Umbilical cord (tissue), 1 donor: ENCODE measurements at regions not wholly inside any gene's neighbourhood (a gene's known extent, or its start where the extent isn't known, plus 50 kb on each side); places are given as distances from the start of the nearest gene placed in this dataset.
"Not testable (repeated sequence)": the region's sequence is repeated elsewhere in the genome, so short reads cannot be mapped to it uniquely, and the experiment has no call there.

Experiments
- DNase-seq: peaks from one replicate; pipeline ENCODE4 v3.0.0-alpha.2; 2015; ENCODE audit warnings: low spot score

DNA sequence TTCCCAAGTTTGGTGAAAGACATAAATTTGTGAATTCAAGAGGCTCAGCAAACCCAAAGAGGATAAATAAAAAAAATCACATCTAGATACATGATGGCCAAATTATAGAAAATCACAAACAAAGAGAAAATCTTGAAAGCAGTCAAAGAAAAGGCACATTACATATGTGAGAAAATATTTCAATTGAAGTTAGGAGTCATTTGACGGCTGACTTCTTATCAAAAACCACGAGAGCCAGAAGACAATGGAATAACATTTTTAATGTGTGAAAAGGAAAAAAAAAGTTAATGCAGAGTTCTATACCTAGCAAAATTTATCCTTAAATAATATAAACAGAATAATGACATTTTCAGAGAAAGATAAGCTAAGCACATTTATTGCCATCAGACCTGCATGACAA, 307.0 kb downstream of the C12orf75 start:
- DNase-seq: no peak

DNA sequence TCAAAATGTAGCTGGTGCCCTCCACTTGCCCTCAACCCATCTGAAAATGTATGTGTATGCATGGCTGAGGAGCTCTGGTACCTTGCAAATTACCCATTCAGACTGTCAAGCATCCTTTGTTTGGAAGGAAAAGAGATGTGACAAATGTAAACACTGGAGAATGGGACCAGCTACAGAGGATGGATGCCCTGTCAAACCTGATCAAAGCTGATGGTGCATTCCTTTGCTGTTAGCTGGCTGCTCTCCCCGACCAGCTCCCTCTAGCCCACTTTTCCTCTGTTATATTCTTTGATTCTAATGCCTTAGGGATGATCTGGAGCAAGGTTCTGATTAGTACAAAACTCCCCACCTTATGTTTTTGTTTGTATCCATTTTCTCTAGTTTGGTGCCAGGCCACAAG, 310.3 kb downstream of the C12orf75 start:
- DNase-seq: no peak

DNA sequence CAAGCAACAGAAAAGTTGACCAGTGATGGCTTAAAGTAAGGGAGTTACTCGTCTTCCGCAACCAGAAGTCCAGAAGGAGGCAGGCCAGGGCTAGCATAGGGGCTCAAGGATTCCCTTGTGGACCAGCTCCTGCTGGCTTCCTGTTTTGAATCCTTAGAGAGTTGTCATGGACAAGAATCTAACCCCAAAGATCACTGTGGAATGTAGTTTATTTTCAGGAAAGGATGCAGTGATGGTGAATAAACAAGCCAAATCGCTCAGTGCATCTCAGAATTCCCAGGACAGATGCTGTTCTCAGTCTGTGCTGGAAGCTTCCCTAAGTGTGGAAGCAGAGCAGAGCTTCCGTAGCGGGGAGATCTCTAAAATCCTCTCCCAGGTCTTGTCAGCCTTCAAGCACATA, 311.3 kb downstream of the C12orf75 start:
- no peak for DNase-seq

DNA sequence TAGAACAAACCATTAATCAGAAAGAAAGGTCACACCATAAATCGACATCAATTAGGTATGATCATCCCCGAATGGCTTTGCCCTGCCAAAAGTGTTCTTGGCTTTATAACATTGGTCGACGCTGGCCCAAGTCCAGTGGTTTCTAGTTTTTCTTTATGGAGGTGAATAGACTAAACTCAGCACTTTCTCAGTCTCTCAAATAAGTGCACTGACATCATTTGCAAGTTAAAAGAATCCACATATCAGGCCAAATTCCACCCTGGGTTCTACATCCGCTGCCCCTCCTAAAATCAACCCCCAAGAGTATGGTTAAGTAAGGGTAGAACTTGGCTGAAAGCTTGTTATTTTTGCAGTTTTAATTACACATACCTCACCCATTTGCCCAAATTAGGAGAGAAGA, 314.3 kb downstream of the C12orf75 start:
- DNase-seq: no peak

DNA sequence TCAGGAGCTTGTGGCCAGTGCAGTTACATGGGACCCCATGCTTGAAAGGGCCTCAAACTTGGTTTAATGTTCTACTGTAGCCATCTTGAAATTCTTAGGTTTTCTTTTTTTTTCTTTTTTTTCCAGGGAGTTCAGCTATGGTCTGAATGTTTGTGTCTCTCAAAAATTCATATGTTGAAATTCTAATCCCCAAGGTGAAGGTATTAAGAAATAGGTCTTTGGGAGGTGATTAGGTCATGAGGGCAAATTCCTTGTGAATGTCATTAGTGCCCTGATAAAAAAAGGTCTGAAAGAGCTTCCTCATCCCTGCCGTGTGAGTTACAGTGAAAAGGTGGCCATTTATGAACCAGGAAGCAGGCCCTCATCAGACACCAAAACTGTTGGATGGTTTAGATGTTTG, 324.1 kb downstream of the C12orf75 start:
- no peak for DNase-seq

DNA sequence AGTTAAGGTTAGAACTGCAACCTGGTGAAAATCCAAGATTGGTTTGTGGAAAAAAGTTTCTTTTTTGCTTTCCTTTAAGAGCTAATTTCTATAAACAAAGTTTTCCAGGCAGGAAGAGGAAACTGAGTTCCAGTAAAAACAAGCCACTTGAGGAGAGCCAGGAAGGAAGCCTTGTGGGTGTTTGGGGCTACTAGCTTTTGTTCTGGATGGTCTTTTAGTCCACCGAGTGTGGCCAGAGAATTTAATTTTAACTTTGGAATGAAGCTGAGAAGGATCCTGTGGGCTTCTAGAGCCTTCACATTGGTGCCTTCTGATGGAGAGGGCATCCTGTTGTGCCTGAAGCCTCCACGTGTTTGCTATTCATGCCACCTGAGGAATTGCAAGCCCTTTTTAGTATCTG, 327.9 kb downstream of the C12orf75 start:
- DNase-seq: no peak

DNA sequence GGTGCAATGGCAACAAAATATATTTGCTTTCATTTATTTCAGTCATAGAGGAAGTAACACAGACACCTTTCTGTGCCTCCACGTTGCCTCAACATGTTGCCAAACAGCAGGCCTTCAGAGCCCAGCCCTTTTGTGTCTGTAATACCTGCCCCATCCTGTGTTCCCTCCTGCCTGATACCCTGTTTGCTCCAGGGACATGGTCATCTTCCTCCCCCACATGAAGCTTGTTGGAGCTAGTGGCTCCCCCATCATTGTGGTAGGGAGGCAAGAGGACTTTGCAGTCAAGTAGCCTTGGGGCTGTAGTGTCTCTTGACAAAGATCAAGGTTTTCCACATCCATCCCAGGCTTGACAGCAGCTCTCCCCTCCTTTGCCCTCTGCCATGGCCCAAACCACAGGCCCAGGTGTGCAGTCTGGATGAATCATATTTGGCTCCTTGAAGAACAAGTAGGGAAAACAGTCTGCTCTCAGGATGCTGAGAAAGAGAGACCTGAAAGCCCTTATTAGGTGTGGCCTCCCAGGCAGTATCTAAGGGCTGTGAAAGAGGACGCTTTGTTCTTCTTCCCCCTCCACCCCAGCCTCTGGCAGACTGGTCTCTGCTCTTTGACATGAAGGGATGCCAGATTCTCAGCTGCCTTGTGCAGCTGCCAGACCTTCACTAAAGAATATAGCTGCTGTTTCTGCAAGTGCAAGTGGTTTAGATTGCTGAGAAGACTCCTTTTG, 329.0 kb downstream of the C12orf75 start:
- peak; percentile 61 for DNase-seq

DNA sequence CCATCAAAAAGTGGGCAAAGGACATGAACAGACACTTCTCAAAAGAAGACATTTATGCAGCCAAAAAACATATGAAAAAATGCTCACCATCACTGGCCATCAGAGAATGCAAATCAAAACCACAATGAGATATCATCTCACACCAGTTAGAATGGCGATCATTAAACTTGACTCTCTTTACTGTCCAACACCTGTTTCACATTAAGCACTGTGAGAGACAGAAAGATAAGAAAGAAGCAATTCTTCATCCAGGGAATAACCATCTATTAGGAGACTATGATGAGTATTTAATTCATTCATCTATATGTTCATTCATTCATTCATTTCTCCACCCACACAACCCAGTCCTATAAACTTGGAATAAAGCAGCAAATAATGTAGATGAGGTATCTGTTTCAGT, 334.3 kb downstream of the C12orf75 start:
- not testable (repeated sequence) for DNase-seq

DNA sequence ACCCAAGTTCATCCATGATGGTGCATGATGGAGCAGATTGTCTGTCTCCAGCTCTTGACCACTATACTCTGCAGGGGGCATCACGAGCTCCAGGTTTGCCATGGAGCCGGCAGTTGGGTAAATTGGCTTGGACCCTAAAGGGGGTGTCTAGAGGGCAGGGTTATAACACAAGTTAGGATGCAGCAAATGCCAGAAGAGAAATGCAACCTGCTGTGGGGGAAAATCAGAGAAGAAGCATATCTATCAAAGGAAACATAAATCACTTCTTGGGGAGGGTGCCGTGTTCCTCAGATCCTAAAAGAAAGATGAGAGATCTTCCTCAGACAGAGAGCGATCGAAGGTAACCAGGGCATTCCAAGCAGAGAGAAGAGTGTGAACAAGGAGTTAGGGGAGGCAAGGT, 334.9 kb downstream of the C12orf75 start:
- no peak for DNase-seq

DNA sequence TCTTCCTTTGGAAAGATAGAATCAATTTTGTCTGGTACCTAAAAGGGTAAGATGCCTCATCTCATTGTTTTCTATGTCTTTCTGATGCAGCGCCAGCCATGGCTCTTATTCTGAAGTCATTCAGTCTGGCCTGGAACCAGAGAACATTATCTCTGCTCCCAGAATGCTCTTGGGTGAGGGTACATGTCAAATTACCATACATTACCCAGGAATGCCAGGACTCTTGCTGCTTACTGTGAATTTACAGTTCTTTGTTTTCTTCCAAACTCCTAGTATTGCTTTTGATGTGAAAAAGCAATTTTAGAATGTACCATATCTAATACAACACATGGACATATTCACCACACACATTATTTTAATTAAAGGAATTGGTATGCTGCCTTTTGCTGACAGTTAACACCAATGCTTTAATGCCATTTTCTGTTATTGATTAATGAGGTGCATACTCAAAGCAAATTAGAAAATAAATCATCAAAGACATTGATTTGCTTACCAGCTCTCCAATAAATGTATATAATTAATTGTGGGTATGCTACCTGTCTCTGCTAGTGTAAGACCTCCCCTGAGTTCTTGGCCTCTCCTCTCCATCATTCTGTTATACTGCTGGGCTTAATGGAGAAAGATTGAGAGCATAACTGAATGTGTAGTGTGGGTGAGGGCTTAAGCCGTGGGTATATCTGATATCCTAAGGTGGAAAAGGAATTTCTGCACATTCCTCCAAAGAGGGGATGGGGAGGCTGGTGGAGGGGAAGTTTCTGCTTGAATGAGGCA, 337.7 kb downstream of the C12orf75 start:
- DNase-seq: no peak

DNA sequence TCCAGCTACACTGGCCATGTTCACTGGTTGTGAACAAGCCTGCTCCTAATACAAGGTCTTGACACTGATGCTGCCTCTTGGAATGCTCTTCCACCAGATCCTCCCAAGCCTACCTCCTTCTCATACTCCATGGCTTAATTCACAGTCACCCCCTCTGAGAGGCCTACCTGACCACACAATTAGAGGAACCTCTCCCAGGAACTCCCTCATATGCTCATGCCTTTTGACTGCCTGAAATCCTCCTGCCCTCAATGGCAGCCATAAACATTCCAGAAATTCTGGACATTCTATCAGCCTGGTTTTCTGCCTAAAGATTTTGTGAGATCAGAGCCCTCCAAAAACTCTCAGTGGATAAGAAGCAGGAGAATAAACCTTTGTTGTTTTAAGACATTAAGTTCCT, 340.2 kb downstream of the C12orf75 start:
- no peak for DNase-seq

DNA sequence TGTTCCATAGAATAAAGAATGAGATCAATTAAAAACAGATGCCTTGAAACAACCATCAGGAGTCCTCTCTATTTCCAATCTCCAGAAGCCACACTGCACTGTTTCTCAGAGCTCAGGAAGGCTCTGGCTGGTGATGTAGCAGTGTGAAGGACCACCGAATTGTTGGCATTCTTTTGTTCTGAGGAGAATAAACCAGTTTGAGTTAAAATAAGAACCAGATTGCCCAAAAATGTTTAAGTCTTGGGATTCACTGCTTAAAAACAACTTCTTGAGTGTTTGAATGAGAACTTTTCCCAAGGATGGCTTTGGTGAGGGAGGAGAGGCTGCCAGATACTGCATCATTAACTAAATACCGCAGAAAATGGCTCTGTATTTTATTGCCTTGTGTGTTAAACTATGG, 341.2 kb downstream of the C12orf75 start:
- DNase-seq: no peak

DNA sequence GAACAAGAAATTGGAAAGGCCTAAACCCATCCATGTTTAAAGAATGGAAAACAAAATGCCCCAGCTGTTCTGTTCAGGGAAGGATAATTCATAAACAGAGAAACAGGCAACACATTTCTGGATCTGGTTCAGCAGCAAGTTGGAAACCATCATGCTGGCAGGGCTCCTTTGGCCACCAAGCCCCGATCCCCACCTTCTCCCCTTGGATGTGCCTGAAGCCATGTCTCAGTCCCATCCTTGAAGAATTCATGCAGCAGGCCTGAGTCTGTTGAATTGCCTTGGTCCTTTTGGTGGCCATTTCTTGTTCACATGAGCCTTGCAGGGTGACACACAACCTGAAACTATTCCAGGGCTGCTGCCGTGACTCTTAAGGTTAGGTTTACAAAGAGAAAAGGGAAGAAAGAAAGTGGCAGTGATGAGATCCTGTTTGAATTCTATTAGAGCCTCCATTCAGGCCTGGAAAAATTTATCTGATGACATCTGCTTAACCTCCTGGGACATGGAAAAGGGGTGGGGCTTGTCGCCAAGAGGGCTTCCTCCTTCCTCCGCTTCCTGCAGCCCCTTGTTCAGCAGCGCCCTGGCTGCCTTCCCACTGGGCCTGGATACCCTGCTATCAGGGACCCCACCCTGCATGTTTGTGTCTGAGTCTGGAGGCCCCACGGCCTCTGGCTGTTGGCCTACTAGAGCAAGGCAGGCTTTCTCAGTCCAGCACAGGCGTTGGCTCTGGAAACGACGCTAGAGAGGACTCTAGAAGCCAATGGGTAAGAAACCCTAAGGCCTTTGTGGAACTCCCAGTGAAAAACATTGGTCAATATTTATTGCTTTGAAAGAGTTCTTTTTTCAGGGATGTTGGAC, 341.9 kb downstream of the C12orf75 start:
- DNase-seq: peak; percentile 71

DNA sequence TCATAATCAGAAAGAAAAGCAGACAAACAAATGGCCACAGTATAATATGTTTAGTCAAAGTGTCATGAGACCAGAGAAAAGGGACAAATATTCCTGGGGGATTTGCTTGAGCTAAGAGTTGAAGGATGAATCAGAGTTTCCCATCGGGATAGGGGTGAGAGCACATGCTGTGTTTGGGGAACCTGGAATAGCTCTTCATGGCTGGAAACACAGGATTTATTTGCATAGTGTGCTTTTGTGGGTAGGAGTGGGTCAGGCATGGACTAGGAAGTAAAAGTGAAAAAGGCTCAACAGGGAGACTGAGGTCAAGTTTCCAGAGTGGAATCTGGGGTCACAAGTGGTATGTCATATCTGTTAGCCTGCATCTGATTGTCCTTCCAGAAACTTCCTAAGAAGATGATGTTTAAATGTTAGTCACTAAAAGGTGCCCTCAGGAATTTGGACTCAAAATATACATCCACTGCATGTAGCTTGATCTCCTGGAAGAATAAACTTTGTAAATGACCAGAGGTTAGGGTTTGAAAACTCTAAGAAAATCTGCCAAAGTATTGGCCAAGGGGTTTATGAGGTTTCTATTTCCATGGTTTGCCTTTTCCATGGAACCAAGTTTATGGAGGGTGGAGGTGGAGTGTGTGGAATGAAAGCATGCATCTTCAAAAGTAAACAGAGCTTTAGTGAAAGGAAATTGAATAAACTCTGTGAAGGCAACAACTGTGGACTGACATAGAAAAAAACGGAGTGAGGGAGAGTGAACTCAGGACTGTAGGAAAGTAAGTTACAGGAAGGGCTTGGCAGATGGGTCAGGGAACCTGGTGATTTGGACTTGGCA, 344.6 kb downstream of the C12orf75 start:
- DNase-seq: no peak

DNA sequence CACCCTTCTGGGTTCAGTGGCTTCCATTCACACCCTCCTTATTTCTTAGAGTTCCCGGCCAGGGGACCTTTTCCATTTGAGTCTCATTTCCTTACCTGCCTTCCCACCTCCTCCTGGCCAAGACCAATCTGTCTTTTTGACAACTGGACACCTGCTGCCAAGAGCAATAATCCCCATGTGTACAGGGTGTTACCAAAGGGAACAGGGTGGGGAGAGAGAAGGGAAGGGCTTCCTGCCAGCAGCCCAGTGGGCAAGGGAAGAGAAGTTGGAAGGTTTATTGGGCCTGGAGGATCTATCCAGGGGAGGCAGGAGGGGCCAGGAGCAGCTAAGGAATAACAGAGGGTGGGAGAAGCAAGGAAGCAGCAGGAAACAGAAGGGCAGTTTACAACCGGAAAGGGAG, 346.2 kb downstream of the C12orf75 start:
- DNase-seq: peak; percentile 27

DNA sequence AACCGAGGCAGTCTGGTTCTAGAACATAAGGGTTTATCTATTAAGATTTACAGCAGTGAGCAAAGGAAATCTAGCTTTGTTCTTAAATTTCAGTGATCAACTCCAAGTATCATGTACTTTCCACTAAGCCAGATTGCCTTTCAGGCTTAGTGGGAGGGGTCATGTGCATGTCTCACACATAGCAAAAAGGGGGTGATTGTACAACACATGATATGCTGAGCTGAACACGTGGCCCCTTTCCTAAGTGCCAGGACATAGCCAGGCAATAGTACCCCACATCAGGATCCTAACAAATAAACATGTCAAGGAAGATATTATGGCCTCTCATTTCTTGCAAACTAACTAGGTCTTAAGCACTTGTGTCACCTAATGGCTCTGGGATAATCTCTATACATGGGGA, 347.2 kb downstream of the C12orf75 start:
- peak; percentile 63 for DNase-seq

DNA sequence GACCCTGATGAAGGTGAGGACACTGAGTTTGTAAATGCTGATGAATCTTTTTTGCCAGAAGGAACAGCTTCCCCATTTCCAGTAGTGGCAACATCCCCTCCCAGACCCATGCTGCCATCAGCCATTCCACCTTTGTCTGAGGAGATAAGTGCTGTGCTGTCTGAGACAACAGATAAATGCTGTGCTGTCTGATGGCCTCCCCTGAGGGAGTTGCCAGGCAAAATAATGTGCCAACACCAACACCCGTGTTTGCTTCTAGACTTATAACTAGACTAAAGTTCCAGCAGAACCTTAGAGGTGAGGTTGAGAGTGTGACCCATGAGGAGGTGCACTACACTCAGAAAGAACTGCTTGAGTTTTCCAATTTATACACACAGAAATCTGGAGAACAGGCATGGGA, 349.5 kb downstream of the C12orf75 start:
- no peak for DNase-seq

DNA sequence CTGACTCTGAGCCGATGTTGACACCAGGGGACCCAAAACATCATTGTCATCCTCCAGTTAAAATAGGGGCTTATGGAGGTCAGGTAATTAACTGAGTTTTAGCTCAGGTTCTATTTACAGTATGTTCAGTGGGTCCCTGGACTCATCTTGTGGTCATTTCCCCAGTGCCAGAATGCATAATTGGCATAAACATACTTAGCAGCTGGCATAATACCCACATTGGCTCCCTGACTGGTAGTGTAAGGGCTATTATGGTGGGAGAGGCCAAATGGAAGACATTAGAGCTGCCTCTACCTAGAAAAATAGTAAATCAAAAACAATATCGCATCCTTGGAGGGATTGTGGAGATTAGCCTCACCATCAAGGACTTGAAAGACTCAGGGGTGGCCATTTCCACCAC, 350.9 kb downstream of the C12orf75 start:
- DNase-seq: no peak

DNA sequence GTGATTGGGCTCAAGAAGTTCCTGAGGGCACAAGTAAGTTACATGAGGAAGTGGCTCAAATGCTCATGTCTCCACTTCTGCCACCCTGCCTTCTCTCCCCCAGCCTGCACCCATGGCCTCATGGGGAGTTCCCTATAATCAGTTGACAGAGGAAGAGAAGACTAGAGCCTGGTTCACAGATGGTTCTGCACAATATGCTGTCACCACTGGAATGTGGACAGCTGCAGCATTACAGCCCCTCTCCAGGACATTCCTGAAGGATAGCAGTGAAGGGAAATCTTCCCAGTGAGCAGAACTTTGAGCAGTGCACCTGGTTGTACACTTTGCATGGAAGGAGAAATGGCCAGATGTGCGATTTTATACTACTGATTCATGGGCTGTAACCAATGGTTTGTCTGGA, 352.3 kb downstream of the C12orf75 start:
- not testable (repeated sequence) for DNase-seq

DNA sequence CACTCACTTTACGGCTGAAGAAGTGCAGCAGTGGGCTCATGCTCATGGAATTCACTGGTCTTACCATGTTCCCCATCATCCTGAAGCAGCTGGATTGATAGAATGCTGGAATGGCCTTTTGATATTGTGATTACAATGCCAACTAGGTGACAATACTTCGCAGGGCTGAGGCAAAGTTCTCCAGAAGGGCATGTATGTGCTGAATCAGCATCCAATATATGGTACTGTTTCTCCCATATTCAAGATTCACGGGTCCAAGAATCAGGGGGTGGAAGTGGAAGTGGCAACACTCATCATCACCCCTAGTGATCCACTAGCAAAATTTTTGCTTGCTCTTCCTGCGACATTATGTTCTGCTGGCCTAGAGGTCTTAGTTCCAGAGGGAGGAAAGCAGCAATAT, 353.3 kb downstream of the C12orf75 start:
- not testable (repeated sequence) for DNase-seq

DNA sequence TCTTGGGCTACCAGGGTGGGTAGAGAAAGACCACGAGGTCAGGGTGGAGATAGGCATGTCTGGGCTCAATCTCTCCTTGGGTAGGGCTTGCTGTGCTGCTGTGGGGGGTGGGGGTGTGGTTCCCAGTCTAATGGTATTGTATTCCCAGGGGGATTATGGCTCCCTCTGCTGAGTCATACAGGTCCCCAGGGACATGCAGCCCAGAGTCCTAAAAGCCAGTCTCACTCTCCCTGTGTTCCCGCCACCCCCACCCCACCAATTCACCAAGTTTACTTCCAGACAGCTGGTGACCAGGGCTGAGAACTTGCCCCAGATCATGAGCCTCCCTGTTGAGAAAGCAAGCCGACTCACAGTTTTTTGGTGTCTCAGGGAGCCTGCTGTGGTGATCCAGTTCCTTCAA, 367.6 kb downstream of the C12orf75 start:
- no peak for DNase-seq

DNA sequence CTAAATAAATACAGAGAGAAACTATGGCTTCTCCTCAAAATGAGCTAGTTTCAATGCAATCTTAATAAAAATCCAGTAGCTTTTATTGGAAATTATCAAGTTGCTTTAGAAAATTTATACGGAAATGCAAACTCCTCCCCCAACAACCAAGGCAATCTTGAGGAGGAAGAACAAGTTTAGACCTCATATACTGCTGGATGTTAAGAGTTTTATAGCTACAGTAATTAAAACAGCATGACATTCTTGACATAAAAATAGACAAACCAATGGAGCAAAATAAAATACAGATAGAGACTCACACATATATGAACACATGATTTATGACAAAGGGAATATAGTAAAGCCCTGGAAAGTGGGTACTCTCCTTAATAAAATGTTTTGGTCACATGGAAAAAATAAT, 368.7 kb downstream of the C12orf75 start:
- DNase-seq: no peak
